GM23248 (cell line): ENCODE measurements at regions not wholly inside any gene's neighbourhood (a gene's known extent, or its start where the extent isn't known, plus 50 kb on each side); places are given as distances from the start of the nearest gene placed in this dataset.

ENCODE experiments used
- EZH2 ChIP-seq: fragments of 200-600 bp; sonication (generic); IDR thresholded peaks from 2 replicates; pipeline ENCODE4 v1.6.1; 2018; ENCODE audit warnings: antibody characterized with exemption, mild to moderate bottlenecking; ENCODE audit not compliant: insufficient read depth, poor library complexity, severe bottlenecking
- EZH2phosphoT487 ChIP-seq: fragments of 200-600 bp; sonication (generic); IDR thresholded peaks from 2 replicates; pipeline ENCODE4 v1.6.1; 2018; ENCODE audit warnings: antibody characterized with exemption, moderate library complexity, mild to moderate bottlenecking, low read depth; ENCODE audit not compliant: insufficient read depth

- no peak for TF ChIP-seq EZH2phosphoT487
- TF ChIP-seq EZH2, result no peak
Observed at GRCh38 chr4:175443547-175443946, 368.5 kb downstream of the GPM6A start.
